ENCODE measurements at regions not wholly inside any gene's neighbourhood (a gene's known extent, or its start where the extent isn't known, plus 50 kb on each side); places are given as distances from the start of the nearest gene placed in this dataset.

GRCh38 chr1:228837817-228838716, 102.8 kb downstream of the RHOU start:
- Histone ChIP-seq H3K4me1 (ENCODE audit: control insufficient read depth in 1 of 2, insufficient read depth in 2 of 2, low read length in 2 of 2) (peaks cover 28 to 36% of the 10 kb centered on the region in 2 donors), H3K9me3 (replicated peaks in 1 of 2; ENCODE audit: control insufficient read depth in 1 of 2, insufficient read depth in 1 of 2, low read length in 2 of 2) (no peaks in the 10 kb centered on the region), H3K4me3 (replicated peaks in 1 of 3; ENCODE audit: low read depth in 2 of 3, low read length in 3 of 3) (peak overlapping the region in 1 of 3 experiments; percentile 3), H3K9ac (ENCODE audit: insufficient read depth, low read length, poor library complexity, severe bottlenecking) (peak overlapping the region; percentile 30), H3K79me2 (ENCODE audit: insufficient read depth, low read length) (no peaks in the 10 kb centered on the region), H3K27ac (ENCODE audit: low read depth in 1 of 2, low read length in 2 of 2) (peak overlapping the region; percentile 79 to 81), H3K36me3 (replicated peaks in 1 of 2; ENCODE audit: control insufficient read depth in 1 of 2, insufficient read depth in 2 of 2, low read length in 2 of 2) (no peaks in the 10 kb centered on the region), H4K20me1 (ENCODE audit: insufficient read depth, low read length) (no peaks in the 10 kb centered on the region), H3K27me3 (ENCODE audit: control insufficient read depth in 2 of 2, insufficient read depth in 2 of 2, low read length in 2 of 2) (no peaks in the 10 kb centered on the region), H3K4me2 (replicated peaks; ENCODE audit: extremely low read depth, low read length, poor library complexity, severe bottlenecking) (peak overlapping the region; percentile 24), H2AFZ (ENCODE audit: insufficient read depth, low read depth, low read length, poor library complexity, severe bottlenecking) (peak overlapping the region; percentile 64)
- Mint-ChIP-seq H3K36me3 (peaks cover 0 to 3% of the 10 kb centered on the region in 2 donors), H3K27me3 (ENCODE audit: low read depth in 3 of 3) (peaks cover 0 to 3% (median 1%) of the 10 kb centered on the region in 3 donors), H3K27ac (peak overlapping the region; percentile 93 to 97 (median 96)), H3K4me1 (peaks cover 42% of the 10 kb centered on the region), H3K9me3 (peaks cover 0 to 7% (median 2%) of the 10 kb centered on the region in 7 donors), H3K4me3 (peak overlapping the region in 1 of 2 donors; percentile 39)
- TF ChIP-seq, protein P1, sequence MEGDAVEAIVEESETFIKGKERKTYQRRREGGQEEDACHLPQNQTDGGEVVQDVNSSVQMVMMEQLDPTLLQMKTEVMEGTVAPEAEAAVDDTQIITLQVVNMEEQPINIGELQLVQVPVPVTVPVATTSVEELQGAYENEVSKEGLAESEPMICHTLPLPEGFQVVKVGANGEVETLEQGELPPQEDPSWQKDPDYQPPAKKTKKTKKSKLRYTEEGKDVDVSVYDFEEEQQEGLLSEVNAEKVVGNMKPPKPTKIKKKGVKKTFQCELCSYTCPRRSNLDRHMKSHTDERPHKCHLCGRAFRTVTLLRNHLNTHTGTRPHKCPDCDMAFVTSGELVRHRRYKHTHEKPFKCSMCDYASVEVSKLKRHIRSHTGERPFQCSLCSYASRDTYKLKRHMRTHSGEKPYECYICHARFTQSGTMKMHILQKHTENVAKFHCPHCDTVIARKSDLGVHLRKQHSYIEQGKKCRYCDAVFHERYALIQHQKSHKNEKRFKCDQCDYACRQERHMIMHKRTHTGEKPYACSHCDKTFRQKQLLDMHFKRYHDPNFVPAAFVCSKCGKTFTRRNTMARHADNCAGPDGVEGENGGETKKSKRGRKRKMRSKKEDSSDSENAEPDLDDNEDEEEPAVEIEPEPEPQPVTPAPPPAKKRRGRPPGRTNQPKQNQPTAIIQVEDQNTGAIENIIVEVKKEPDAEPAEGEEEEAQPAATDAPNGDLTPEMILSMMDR (IDR thresholded peaks at IDR 0.05) = no peak
- DNase-seq = peak; percentile 71 to 88 (median 85)
- intact Hi-C loops (cut with micrococcal nuclease) = no loop called here
- WGBS (ENCODE audit: insufficient coverage) = 29% methylated on average over 6 of the region's 11 CpGs

DNA sequence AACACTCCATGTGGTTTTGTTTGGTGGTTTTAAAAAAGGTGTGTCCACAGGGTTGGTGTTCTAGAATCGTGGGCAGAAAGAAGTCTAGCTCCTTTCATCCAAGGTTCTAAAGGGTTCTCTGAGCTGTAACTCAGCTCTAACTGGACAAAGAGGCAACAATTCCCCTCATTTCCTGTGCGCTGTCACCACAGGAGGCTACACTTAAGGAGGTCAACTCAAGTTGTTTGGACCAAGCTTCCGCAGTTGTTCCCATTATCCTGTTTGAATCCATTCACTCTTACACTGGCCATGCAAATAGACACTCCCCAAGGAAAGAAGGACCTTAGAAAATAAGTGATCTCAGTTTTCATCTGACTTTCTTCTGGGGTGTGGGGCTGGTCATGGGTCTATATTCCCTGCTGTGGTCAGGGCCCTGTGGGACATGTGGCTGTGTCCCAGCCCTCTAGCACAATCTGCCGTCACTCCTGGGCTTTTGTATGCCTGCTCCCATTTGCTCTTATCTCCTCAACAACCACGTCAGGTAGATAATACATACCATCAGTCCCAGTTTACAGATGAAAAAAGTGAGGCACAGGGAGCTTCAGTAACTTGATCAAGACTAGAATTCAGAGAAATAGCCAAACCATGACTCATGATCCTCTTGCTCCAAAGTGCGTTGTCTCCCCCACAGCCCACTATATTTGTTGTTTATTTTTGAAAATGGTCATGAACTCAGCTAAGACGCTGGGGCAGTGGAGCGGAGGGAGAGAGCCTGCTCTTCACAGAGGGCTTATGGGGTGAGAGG, 103.6 kb downstream of the RHOU start:
- Mint-ChIP-seq H3K9me3 (peaks cover 0 to 10% (median 5%) of the 10 kb centered on the region in 7 donors), H3K27ac (peak overlapping the region; percentile 93 to 97 (median 96)), H3K27me3 (ENCODE audit: low read depth in 3 of 3) (peaks cover 0 to 3% (median 1%) of the 10 kb centered on the region in 3 donors), H3K4me3 (peak overlapping the region in 1 of 2 donors; percentile 26), H3K4me1 (peaks cover 42% of the 10 kb centered on the region), H3K36me3 (peaks cover 2 to 5% of the 10 kb centered on the region in 2 donors)
- no peak for DNase-seq
- intact Hi-C loops (cut with micrococcal nuclease) = no loop called here
- peak overlapping the region in 1 of 3 experiments; percentile 3 for H3K4me3 ChIP-seq (replicated peaks in 1 of 3; ENCODE audit: low read depth in 2 of 3, low read length in 3 of 3)
- H3K36me3 ChIP-seq (replicated peaks in 1 of 2; ENCODE audit: control insufficient read depth in 1 of 2, insufficient read depth in 2 of 2, low read length in 2 of 2) = no peaks in the 10 kb centered on the region
- TF ChIP-seq, protein P1 (IDR thresholded peaks at IDR 0.05) = no peak
- WGBS (ENCODE audit: insufficient coverage) = 83% methylated on average over 1 of the region's 8 CpGs
- no peaks in the 10 kb centered on the region for H3K79me2 ChIP-seq (ENCODE audit: insufficient read depth, low read length)
- H3K9me3 ChIP-seq (replicated peaks in 1 of 2; ENCODE audit: control insufficient read depth in 1 of 2, insufficient read depth in 1 of 2, low read length in 2 of 2) = no peaks in the 10 kb centered on the region
- no peak overlapping the region for H2AFZ ChIP-seq (ENCODE audit: insufficient read depth, low read depth, low read length, poor library complexity, severe bottlenecking)
- H3K4me1 ChIP-seq (ENCODE audit: control insufficient read depth in 1 of 2, insufficient read depth in 2 of 2, low read length in 2 of 2) = peaks cover 28 to 36% of the 10 kb centered on the region in 2 donors
- no peaks in the 10 kb centered on the region for H4K20me1 ChIP-seq (ENCODE audit: insufficient read depth, low read length)
- H3K27ac ChIP-seq (ENCODE audit: low read depth in 1 of 2, low read length in 2 of 2) = peak overlapping the region; percentile 79 to 81
- no peaks in the 10 kb centered on the region for H3K27me3 ChIP-seq (ENCODE audit: control insufficient read depth in 2 of 2, insufficient read depth in 2 of 2, low read length in 2 of 2)
- peak overlapping the region; percentile 24 for H3K4me2 ChIP-seq (replicated peaks; ENCODE audit: extremely low read depth, low read length, poor library complexity, severe bottlenecking)
- H3K9ac ChIP-seq (ENCODE audit: insufficient read depth, low read length, poor library complexity, severe bottlenecking) = no peak overlapping the region

Data from CD14-positive monocyte (primary cell).